ENCODE measurements at regions not wholly inside any gene's neighbourhood (a gene's known extent, or its start where the extent isn't known, plus 50 kb on each side); places are given as distances from the start of the nearest gene placed in this dataset.

DNA sequence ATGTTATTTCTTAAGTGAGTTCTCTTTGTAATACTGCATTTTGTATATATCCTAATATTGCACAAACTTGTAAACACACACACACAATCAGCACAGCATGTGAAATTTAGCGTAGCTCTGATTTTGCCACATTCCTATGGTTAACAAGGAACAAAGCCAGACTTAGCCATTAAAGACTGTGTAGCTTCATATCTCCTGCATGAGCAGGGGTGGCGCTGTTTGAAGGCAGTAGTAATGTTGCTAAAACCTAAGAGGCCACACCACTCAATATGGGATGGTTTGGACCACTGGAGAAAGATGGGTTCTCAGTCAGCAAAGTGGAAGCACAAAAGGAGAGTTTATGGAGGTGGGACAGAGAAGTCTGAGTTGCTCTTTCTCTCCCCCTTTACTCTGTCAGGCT is 61.1 kb upstream of the RND3 start:
- Histone ChIP-seq H3K4me1 (ENCODE audit: insufficient read depth, low read length, severe bottlenecking) (no peaks in the 10 kb centered on the region), H3K9me2 (ENCODE audit: low read depth, low read length) (no peaks in the 10 kb centered on the region), H3K4me3 (ENCODE audit: low read depth, low read length, poor library complexity, severe bottlenecking) (no peak overlapping the region), H3K36me3 (ENCODE audit: insufficient read depth, low read length) (no peaks in the 10 kb centered on the region), H3F3A (ENCODE audit: insufficient read depth, low read length) (no peaks in the 10 kb centered on the region), H3K27me3 (ENCODE audit: insufficient read depth, low read length) (no peaks in the 10 kb centered on the region), H3K9ac (ENCODE audit: low read length) (no peak overlapping the region), H4K20me1 (ENCODE audit: insufficient read depth, low read length) (no peaks in the 10 kb centered on the region), H3K79me2 (ENCODE audit: insufficient read depth, low read length) (no peaks in the 10 kb centered on the region), H3K9me3 (ENCODE audit: low read length) (no peaks in the 10 kb centered on the region), H3K27ac (ENCODE audit: low read depth, low read length, poor library complexity, severe bottlenecking) (no peak overlapping the region), H3K4me2 (ENCODE audit: low read length) (no peak overlapping the region), H2AFZ (ENCODE audit: low read length) (no peak overlapping the region)
- TF ChIP-seq, protein P1, sequence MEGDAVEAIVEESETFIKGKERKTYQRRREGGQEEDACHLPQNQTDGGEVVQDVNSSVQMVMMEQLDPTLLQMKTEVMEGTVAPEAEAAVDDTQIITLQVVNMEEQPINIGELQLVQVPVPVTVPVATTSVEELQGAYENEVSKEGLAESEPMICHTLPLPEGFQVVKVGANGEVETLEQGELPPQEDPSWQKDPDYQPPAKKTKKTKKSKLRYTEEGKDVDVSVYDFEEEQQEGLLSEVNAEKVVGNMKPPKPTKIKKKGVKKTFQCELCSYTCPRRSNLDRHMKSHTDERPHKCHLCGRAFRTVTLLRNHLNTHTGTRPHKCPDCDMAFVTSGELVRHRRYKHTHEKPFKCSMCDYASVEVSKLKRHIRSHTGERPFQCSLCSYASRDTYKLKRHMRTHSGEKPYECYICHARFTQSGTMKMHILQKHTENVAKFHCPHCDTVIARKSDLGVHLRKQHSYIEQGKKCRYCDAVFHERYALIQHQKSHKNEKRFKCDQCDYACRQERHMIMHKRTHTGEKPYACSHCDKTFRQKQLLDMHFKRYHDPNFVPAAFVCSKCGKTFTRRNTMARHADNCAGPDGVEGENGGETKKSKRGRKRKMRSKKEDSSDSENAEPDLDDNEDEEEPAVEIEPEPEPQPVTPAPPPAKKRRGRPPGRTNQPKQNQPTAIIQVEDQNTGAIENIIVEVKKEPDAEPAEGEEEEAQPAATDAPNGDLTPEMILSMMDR (IDR thresholded peaks at IDR 0.05; ENCODE audit: low read length), result peak; percentile 49; the same call in 1 of the 2 replicates
- no peak for TF ChIP-seq EZH2 (IDR thresholded peaks at IDR 0.05; ENCODE audit: borderline replicate concordance, low read length)

DNA sequence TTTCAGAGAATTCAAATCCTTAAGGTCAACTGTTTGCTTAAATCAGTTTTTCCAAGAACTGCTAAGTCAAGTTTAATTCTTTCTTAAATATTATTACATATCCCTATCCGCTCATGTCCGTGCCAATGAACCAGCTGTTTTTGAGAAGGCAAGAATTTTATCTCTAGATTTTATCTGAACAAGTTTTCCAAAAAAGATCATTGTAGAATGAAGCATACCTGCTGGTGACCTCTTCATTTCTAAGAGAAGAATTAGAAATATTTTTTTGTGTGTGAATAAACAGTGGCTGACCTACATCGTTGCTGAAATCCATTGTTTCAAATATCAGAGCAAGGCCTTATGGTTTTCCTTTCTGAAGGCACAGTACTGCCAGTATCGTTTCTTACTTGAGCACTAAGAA is 58.4 kb upstream of the RND3 start:
- H3K9me3 ChIP-seq (ENCODE audit: low read length), result no peaks in the 10 kb centered on the region
- H3K9me2 ChIP-seq (ENCODE audit: low read depth, low read length), result no peaks in the 10 kb centered on the region
- no peak overlapping the region for H3K4me3 ChIP-seq (ENCODE audit: low read depth, low read length, poor library complexity, severe bottlenecking)
- no peaks in the 10 kb centered on the region for H3F3A ChIP-seq (ENCODE audit: insufficient read depth, low read length)
- H3K27ac ChIP-seq (ENCODE audit: low read depth, low read length, poor library complexity, severe bottlenecking), result no peak overlapping the region
- H3K4me2 ChIP-seq (ENCODE audit: low read length), result no peak overlapping the region
- TF ChIP-seq, protein P1 (IDR thresholded peaks at IDR 0.05; ENCODE audit: low read length), result no peak
- TF ChIP-seq EZH2 (IDR thresholded peaks at IDR 0.05; ENCODE audit: borderline replicate concordance, low read length), result no peak
- no peaks in the 10 kb centered on the region for H3K36me3 ChIP-seq (ENCODE audit: insufficient read depth, low read length)
- no peaks in the 10 kb centered on the region for H3K79me2 ChIP-seq (ENCODE audit: insufficient read depth, low read length)
- no peak overlapping the region for H3K9ac ChIP-seq (ENCODE audit: low read length)
- H4K20me1 ChIP-seq (ENCODE audit: insufficient read depth, low read length), result no peaks in the 10 kb centered on the region
- H3K4me1 ChIP-seq (ENCODE audit: insufficient read depth, low read length, severe bottlenecking), result no peaks in the 10 kb centered on the region
- no peaks in the 10 kb centered on the region for H3K27me3 ChIP-seq (ENCODE audit: insufficient read depth, low read length)
- H2AFZ ChIP-seq (ENCODE audit: low read length), result no peak overlapping the region

DNA sequence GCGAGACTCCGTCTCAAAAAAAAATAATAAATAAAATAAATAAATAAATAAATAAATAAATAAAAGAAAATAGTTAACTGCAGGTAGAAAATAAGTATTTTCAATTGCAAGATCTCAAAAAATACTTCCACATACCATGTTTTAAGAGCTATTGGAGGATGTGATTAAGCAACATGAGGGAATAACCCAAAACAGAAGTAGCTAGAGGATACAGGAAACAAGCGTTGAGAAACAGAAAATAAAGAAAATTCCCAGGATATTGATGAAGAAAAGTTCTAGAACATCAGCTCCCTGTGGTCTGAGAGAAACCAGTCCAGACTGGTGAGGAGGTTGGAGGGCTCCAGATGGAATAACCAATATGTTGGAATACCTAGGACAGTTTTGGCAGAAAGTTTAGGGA is 57.3 kb upstream of the RND3 start:
- H3K4me3 ChIP-seq (ENCODE audit: low read depth, low read length, poor library complexity, severe bottlenecking), result no peak overlapping the region
- TF ChIP-seq, protein P1 (IDR thresholded peaks at IDR 0.05; ENCODE audit: low read length), result no peak
- no peak for TF ChIP-seq EZH2 (IDR thresholded peaks at IDR 0.05; ENCODE audit: borderline replicate concordance, low read length)
- no peak overlapping the region for H3K27ac ChIP-seq (ENCODE audit: low read depth, low read length, poor library complexity, severe bottlenecking)
- H2AFZ ChIP-seq (ENCODE audit: low read length), result no peak overlapping the region
- no peaks in the 10 kb centered on the region for H3K9me2 ChIP-seq (ENCODE audit: low read depth, low read length)
- H4K20me1 ChIP-seq (ENCODE audit: insufficient read depth, low read length), result no peaks in the 10 kb centered on the region
- no peaks in the 10 kb centered on the region for H3K36me3 ChIP-seq (ENCODE audit: insufficient read depth, low read length)
- H3K9ac ChIP-seq (ENCODE audit: low read length), result no peak overlapping the region
- no peak overlapping the region for H3K4me2 ChIP-seq (ENCODE audit: low read length)
- no peaks in the 10 kb centered on the region for H3K9me3 ChIP-seq (ENCODE audit: low read length)
- no peaks in the 10 kb centered on the region for H3K27me3 ChIP-seq (ENCODE audit: insufficient read depth, low read length)
- H3K4me1 ChIP-seq (ENCODE audit: insufficient read depth, low read length, severe bottlenecking), result no peaks in the 10 kb centered on the region
- no peaks in the 10 kb centered on the region for H3K79me2 ChIP-seq (ENCODE audit: insufficient read depth, low read length)
- no peaks in the 10 kb centered on the region for H3F3A ChIP-seq (ENCODE audit: insufficient read depth, low read length)
